Psoas muscle (tissue), 7 donors: ENCODE measurements at regions not wholly inside any gene's neighbourhood (a gene's known extent, or its start where the extent isn't known, plus 50 kb on each side); places are given as distances from the start of the nearest gene placed in this dataset.
"Not testable (repeated sequence)": the region's sequence is repeated elsewhere in the genome, so short reads cannot be mapped to it uniquely, and the experiment has no call there.

Experiments used
- ATAC-seq, 4 donors: fragments of 200-7000 bp; cut with Tn5 transposase; one replicate each; pipeline ENCODE4 v1.9.1; 2020; ENCODE audit warnings: moderate library complexity in 3 of 4, mild to moderate bottlenecking in 2 of 4
- DNase-seq, 2 donors: peaks; one replicate each; pipeline ENCODE4 v3.0.0-alpha.2; 2020
- H3K27ac ChIP-seq: fragments of 200-600 bp; one replicate; pipeline ENCODE4 v1.8.0; 2022
- H3K27me3 ChIP-seq, 3 donors: fragments of 200-600 bp in 1 of 3; one replicate each; pipeline versions ENCODE4 v1.6.1 to v1.8.0; 2013 to 2022; ENCODE audit warnings: low read length in 2 of 3, mild to moderate bottlenecking in 2 of 3, moderate library complexity in 1 of 3; ENCODE audit not compliant: insufficient read depth in 3 of 3
- H3K36me3 ChIP-seq, 2 donors: fragments of 200-600 bp in 1 of 2; one replicate each; pipeline versions ENCODE4 v1.6.1 to v1.8.0; 2013 to 2022; ENCODE audit warnings: low read depth in 1 of 2, mild to moderate bottlenecking in 1 of 2, moderate library complexity in 1 of 2; ENCODE audit not compliant: insufficient read depth in 1 of 2
- H3K4me1 ChIP-seq: fragments of 200-600 bp; one replicate; pipeline ENCODE4 v1.8.0; 2022
- H3K4me3 ChIP-seq: fragments of 200-600 bp; one replicate; pipeline ENCODE4 v1.8.0; 2022; ENCODE audit warnings: mild to moderate bottlenecking
- H3K9me3 ChIP-seq: fragments of 200-600 bp; one replicate; pipeline ENCODE4 v1.8.0; 2022
- WGBS, 3 donors: extraction: QIAGEN DNeasy Blood & Tissue Kit; methylation state at CpG; one replicate each; pipeline versions ENCODE4 v1.1.6 to v1.1.7; 2013; 5-methylcytosine and 5-hydroxymethylcytosine counted together
- intact Hi-C, 2 donors: fragments of 100-400 bp; cut with DNase I; formaldehyde crosslinking; loops; one replicate each; pipeline versions ENCODE4 v1.11.0 to v1.14.2; 2022
- donor health status: healthy with polysubstance abuse.
- donor health status: DM: no; HTN: no; CAD: no; lungs with moderate emphysema.
- donor health status: Bipolar disorder and iron deficiency.
- donor health status: healthy.
- donor health status: DM: yes; HTN: yes; CAD: no.
- donor health status: DM: no; HTN: no; CAD: no.
- donor health status: DM: yes; HTN: yes; CAD: no.

DNA sequence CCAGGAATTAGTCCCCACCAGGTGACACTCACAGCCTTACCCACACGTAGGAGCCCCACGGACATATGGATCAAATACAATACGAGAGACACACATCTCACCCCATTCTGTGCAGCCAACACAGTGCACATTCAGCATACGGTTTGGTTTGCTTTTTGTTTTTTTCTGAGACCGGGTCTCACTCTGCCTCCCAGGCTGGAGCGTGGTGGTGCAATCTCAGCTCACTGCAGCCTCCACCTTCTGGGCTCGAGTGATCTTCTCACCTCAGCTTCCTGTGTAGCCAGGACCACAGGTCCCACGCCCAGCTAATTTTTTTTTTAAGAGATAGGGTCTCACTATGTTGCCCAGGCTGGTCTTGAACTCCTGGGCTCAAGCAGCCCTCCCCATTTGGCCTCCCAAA, 102.8 kb downstream of the POTEB start:
- DNase-seq, H3K4me3 ChIP-seq, intact Hi-C loops, H3K9me3 ChIP-seq, H3K36me3 ChIP-seq, H3K4me1 ChIP-seq, H3K27me3 ChIP-seq, H3K27ac ChIP-seq, ATAC-seq: not testable (repeated sequence)
- no CpG with 5 or more reads among the region's 8 CpGs for whole genome bisulfite sequencing, 3 donors

GRCh38 chr15:21766524-21766923, 111.0 kb downstream of the POTEB start:
- ATAC-seq, H3K36me3 ChIP-seq, DNase-seq, intact Hi-C loops, H3K9me3 ChIP-seq, H3K4me3 ChIP-seq, H3K27me3 ChIP-seq, H3K4me1 ChIP-seq, H3K27ac ChIP-seq: not testable (repeated sequence)
- no CpG with 5 or more reads among the region's 3 CpGs for WGBS, 3 donors

GRCh38 chr15:21763756-21764155, 113.8 kb downstream of the POTEB start:
- ATAC-seq, H3K36me3 ChIP-seq, H3K4me1 ChIP-seq, DNase-seq, H3K4me3 ChIP-seq, H3K9me3 ChIP-seq, H3K27me3 ChIP-seq, intact Hi-C loops, H3K27ac ChIP-seq: not testable (repeated sequence)
- 17 to 31% (median 22%) methylated on average over 2 of the region's 2 CpGs for WGBS, 3 donors

DNA sequence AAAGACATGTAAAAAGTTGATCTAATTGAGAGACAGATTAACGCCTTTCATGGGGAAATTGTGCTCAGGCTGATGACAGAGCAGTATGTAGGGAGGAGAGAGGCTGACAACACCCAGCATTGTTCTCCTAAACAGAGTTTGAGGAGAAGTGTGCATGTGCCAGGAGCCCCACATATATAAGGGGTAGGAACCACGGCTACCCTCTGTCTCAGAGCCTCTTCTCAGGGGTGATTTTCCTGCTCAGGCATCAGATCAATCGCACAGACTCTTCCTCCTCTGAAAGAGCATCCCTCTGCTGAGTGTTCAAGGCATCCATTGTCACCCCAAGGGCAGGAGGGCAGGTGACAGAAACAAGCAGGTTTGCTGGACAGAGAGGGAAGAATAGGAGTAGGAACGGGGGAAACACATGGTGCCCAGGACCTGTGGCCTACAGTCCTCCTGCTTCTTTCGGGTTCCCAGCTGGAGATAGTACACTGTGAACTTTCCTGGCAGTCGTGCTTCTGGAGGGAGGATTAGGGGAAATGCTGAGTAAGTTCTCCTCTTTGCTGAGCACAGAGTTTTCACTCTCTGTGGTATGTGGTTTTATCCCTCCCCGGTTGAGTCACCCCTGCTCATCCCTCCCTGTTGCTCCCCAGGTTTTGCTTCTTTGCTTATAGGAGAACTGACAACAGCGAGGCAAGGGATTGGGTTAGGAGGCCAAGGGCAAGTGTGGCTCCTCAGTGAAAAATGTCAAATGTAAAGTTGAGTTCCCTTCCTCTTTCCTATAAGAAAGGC, 117.1 kb downstream of the POTEB start:
- DNase-seq, H3K9me3 ChIP-seq, ATAC-seq, H3K36me3 ChIP-seq, H3K27ac ChIP-seq, H3K4me3 ChIP-seq, H3K4me1 ChIP-seq, H3K27me3 ChIP-seq, intact Hi-C loops: not testable (repeated sequence)
- 47 to 61% (median 56%) methylated on average over 2 to 3 of the region's 8 CpGs for WGBS, 3 donors

- not testable (repeated sequence) for DNase-seq, ATAC-seq
- 33 to 57% methylated on average over 1 of the region's 4 CpGs; no CpG with 5 or more reads in 1 of the 3 donors for WGBS, 3 donors
Observed at GRCh38 chr15:21759401-21760165, 118.0 kb downstream of the POTEB start.

GRCh38 chr15:21753838-21754237, 123.7 kb downstream of the POTEB start:
- H3K4me1 ChIP-seq, H3K27me3 ChIP-seq, H3K27ac ChIP-seq, DNase-seq, H3K36me3 ChIP-seq, H3K9me3 ChIP-seq, H3K4me3 ChIP-seq, ATAC-seq, intact Hi-C loops: not testable (repeated sequence)
- no CpG with 5 or more reads among the region's 2 CpGs for WGBS, 3 donors

More at GRCh38 chr15:21759401-21760165, 118.0 kb downstream of the POTEB start:
- H3K27ac ChIP-seq, H3K9me3 ChIP-seq, intact Hi-C loops, H3K4me3 ChIP-seq, H3K4me1 ChIP-seq, H3K27me3 ChIP-seq, H3K36me3 ChIP-seq: not testable (repeated sequence)

DNA sequence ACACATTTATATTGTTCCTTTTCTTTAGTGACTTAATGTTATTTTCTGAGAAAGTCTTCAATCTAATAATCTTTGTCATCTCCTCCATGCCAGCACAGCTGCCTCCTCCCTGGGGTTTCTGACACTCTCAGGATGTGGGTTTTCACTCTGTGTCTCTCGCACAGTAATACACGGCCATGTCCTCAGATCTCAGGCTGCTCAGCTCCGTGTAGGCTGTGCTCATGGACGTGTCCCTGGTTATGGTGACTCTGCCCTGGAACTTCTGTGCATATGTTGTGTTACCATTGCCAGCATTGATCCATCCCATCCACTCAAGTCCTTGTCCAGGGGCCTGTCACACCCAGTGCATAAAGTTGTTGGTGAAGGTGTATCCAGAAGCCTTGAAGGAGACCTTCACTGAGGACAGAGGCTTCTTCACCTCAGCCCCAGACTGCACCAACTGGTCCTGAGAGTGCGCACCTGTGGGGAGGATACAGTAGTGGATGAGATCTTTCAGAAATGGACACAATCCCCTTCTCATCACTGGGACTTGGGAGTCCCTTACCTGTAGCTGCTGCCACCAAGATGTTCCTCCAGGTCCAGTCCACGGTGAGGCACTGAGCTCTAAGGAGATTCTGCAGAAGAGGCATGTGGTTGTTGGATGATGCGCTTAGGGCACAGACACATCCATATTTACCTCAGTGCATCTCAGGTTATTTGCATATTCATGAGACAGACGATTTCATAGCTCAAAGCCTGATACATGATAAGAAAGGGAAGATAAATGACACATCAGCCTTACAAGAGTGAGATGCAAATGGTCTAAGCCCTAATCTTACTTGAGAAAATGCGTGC, 125.2 kb downstream of the POTEB start:
- H3K9me3 ChIP-seq, H3K27ac ChIP-seq, H3K27me3 ChIP-seq, DNase-seq, intact Hi-C loops, H3K4me1 ChIP-seq, ATAC-seq, H3K36me3 ChIP-seq, H3K4me3 ChIP-seq: not testable (repeated sequence)
- 40 to 49% (median 47%) methylated on average over 2 to 4 of the region's 9 CpGs for WGBS, 3 donors

DNA sequence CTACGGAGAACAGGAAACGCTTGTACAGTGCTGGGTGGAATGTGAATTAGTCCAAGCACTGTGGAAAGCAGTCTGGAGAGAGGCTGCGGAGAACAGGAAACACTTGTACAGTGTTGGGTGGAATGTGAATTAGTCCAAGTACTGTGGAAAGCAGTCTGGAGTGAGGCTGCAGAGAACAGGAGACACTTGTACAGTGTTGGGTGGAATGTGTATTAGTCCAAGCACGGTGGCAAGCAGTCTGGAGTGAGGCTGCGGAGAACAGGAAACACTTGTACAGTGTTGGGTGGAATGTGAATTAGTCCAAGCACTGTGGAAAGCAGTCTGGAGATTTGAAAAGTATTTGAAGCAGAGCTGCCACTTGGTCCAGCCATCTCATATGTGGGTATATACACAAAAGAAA, 128.4 kb downstream of the POTEB start:
- H3K27ac ChIP-seq, H3K27me3 ChIP-seq, H3K4me1 ChIP-seq, ATAC-seq, intact Hi-C loops, H3K4me3 ChIP-seq, DNase-seq, H3K9me3 ChIP-seq, H3K36me3 ChIP-seq: not testable (repeated sequence)
- 54 to 72% (median 62%) methylated on average over 2 to 3 of the region's 5 CpGs for WGBS, 3 donors

DNA sequence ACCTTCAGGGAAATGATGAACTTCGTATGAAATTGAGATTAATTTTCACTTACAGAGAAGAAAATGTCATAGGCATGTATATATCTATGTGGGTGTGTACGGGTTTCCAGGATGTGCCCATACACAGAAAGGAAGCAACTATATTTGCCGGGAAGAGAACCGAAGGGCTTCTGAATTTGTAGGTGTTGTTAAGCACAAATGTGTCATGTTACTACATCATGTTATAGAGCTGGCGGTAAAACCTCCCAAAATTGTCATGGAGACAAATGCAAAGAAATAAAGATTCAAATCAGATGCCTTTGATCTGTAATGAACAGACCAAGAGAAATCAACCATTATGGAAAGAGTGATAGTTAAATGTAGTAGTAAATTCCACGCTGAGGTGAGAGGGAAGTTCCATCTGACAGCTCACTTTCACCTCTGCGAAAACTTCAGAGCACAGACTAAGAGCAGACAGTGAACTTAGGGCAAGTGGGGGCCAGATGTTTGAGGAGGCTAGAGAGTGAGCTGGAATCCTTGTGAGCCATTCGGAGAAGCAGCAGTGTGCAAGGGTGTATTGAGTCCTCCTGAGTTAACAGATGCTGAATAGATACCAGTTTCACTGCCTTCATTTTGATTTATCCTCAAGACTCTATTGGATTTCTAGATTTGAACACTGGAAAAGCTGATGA, 133.2 kb downstream of the POTEB start:
- 74 to 88% (median 75%) methylated on average over 3 to 4 of the region's 8 CpGs for WGBS, 3 donors
- H3K36me3 ChIP-seq, H3K27ac ChIP-seq, H3K9me3 ChIP-seq, H3K27me3 ChIP-seq, intact Hi-C loops, H3K4me3 ChIP-seq, ATAC-seq, H3K4me1 ChIP-seq, DNase-seq: not testable (repeated sequence)

DNA sequence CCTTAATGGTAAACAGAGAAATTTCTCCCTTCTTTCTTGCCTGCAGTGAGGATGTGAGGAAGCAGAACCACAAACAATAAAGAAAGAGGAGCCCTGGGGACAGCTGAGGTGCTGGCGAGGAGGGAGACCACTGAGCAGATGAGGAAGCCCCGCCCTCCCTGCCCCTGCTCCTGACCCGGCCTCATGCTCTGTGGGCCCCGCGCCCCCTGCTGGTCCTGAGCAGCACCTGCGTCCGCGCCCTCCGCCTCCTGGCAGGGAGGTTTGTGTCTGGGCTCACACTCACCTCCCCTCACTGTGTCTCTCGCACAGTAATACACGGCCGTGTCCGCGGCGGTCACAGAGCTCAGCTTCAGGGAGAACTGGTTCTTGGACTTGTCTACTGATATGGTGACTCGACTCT, 135.5 kb downstream of the POTEB start:
- H3K4me1 ChIP-seq, H3K9me3 ChIP-seq, intact Hi-C loops, H3K36me3 ChIP-seq, ATAC-seq, H3K27me3 ChIP-seq, DNase-seq, H3K4me3 ChIP-seq, H3K27ac ChIP-seq: not testable (repeated sequence)
- 84 to 92% methylated on average over 8 to 9 of the region's 16 CpGs; no CpG with 5 or more reads in 1 of the 3 donors for WGBS, 3 donors
